HUDEP-2 (cell line): ENCODE measurements at regions not wholly inside any gene's neighbourhood (a gene's known extent, or its start where the extent isn't known, plus 50 kb on each side); places are given as distances from the start of the nearest gene placed in this dataset.

Source experiments
- DNase-seq, 76 experiments: peaks; one replicate each; lab custom pipeline; 2025; ENCODE audit not compliant: unreplicated experiment in 76 of 76; lab: John Stamatoyannopoulos, UW

- DNase-seq: no peak
Observed at GRCh38 chr9:86798966-86799365, 148.3 kb downstream of the GAS1 start.

GRCh38 chr9:86796666-86797065, 150.6 kb downstream of the GAS1 start:
- no peak for DNase-seq

GRCh38 chr9:86795823-86796553, 151.3 kb downstream of the GAS1 start:
- DNase-seq: no peak

- no peak for DNase-seq
Observed at GRCh38 chr9:86795047-86795442, 152.3 kb downstream of the GAS1 start.

GRCh38 chr9:86794391-86795046, 152.8 kb downstream of the GAS1 start:
- no peak for DNase-seq

- DNase-seq: no peak
Observed at GRCh38 chr9:86792136-86792535, 155.2 kb downstream of the GAS1 start.

- DNase-seq: no peak
Observed at GRCh38 chr9:86790805-86791204, 156.5 kb downstream of the GAS1 start.

- DNase-seq: no peak
Observed at GRCh38 chr9:86788456-86788855, 158.8 kb downstream of the GAS1 start.

- no peak for DNase-seq
Observed at GRCh38 chr9:86783884-86784283, 163.4 kb downstream of the GAS1 start.

- DNase-seq: no peak
Observed at GRCh38 chr9:86782831-86783230, 164.5 kb downstream of the GAS1 start.

- DNase-seq: no peak
Observed at GRCh38 chr9:86778761-86779160, 168.5 kb downstream of the GAS1 start.

- DNase-seq: no peak
Observed at GRCh38 chr9:86775718-86776117, 171.6 kb downstream of the GAS1 start.

GRCh38 chr9:86774116-86774515, 173.2 kb downstream of the GAS1 start:
- no peak for DNase-seq

GRCh38 chr9:86773422-86773945, 173.8 kb downstream of the GAS1 start:
- no peak for DNase-seq

GRCh38 chr9:86772635-86772993, 174.7 kb downstream of the GAS1 start:
- no peak for DNase-seq

GRCh38 chr9:86771941-86772634, 175.2 kb downstream of the GAS1 start:
- no peak for DNase-seq

GRCh38 chr9:86771420-86771819, 175.9 kb downstream of the GAS1 start:
- DNase-seq: no peak

- no peak for DNase-seq
Observed at GRCh38 chr9:86768709-86769108, 178.6 kb downstream of the GAS1 start.

- no peak for DNase-seq
Observed at GRCh38 chr9:86768020-86768419, 179.3 kb downstream of the GAS1 start.

GRCh38 chr9:86767373-86767772, 179.9 kb downstream of the GAS1 start:
- no peak for DNase-seq

- no peak for DNase-seq
Observed at GRCh38 chr9:86766912-86767311, 180.4 kb downstream of the GAS1 start.

GRCh38 chr9:86766511-86766910, 180.8 kb downstream of the GAS1 start:
- DNase-seq: no peak
